ENCODE measurements at regions not wholly inside any gene's neighbourhood (a gene's known extent, or its start where the extent isn't known, plus 50 kb on each side); places are given as distances from the start of the nearest gene placed in this dataset.
"Not testable (repeated sequence)": the region's sequence is repeated elsewhere in the genome, so short reads cannot be mapped to it uniquely, and the experiment has no call there.

DNA sequence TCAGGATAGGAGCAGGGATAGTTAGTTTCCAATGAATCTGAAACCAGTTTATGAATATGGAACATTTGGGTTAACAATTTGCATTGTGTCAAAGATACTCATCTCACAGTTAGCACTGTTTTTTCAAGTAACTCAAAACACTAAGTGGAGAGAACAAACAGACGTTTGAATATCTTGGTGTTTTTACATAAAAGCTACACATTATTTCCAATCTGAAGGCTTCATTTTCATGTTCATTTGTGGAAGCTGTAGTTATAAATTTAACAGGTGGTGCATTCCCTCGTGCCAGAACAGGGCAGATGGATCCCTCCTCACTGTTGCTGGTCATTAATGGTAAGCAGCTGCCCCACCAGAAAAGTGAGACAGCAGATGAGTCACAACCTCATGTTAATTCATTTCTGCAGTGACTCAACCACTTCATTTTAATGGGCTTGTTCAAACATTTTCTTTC is 286.9 kb downstream of the TMX3 start:
- no peak for DNase-seq

DNA sequence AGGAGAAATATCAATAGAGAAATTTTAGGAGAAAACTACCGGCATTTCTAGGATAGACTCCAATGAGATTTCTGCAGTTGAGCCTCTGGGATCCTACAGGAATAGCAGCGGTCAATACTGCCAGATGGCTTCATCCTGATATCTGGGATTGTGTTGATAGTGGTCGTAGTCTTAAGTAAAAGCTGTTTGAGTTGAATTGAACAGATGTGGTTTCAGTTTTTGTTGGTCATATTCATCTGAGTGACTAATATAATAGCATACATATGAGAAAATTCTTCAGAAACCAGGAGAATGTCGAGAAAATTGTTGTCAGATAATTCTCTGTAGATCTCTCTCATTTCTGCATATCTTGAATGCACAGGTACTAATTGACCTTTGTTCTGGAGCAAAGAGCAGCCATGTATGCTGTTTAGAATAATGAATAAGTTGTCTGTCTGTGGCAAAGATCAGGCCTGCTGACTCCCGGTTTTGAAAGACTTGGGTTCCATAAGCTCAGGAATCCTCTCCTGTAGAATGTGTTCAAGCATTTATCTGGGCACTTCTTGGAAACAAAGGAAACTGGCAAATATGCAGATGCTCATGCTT is 288.1 kb downstream of the TMX3 start:
- no peak for DNase-seq

DNA sequence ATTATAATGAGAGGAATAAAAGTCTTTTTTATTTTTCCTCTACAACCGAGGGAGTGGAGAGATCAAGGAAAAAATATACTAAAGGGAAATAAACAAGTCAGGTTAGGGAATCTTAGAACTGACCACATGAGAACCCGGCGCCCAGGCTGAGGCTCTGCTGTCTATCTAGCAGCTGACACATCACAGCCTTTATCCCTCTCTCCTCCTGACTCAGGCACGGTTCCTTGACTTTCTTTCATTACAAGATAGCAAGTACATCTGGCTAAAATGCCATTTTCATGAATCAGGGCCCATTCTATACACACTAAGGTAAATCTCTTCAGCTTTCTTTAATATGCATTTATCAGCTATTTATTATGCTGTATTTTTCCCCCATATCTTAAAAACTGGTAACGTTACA is 296.0 kb downstream of the TMX3 start:
- DNase-seq = no peak

DNA sequence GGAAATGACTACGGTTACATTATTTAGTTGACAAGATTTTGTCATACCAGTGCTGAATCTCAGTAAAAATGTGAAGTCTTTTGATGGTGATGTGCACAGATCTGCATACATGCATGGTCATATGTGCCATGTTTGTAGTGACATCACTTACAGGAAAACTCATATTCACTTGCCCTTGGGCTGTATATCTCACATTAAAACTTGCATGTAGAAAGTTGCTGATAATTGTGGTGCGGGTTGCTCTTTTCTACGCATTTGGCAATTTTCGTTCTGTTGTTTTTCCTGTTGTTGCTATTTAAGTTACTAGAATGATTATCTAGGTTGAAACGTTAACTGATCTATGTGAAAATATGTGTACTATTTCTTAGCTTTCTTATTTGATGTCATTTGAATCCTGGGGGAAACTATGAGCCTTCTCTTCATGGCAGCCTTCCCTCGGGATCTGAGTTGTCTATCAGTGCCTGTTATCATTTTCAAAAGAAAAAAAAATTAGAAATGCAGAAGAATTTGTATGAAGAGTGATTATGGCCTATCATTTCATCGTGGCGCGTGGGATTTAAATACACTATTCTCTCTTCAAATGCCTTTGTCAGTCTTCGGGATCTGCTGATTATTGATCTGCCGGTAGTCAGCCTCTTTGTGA is 296.6 kb downstream of the TMX3 start:
- no peak for DNase-seq

DNA sequence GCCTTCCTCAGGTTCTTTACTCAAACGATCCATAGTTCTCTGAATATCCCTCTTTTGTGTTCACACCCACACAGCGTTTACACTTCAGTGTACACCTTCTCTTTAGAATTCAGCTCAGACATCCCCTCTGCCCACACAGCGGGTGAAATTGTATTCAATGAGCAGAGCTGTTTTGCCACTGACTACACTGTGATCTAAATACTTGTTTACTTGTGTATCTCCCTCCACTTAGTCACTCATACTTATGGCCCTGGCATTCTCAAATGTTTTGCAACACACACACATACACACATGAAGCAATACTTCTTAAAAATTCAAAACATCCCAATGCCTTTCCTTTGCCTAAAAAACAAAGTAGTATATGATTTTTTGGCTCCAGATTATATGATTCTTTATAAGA is 297.1 kb downstream of the TMX3 start:
- no peak for DNase-seq

DNA sequence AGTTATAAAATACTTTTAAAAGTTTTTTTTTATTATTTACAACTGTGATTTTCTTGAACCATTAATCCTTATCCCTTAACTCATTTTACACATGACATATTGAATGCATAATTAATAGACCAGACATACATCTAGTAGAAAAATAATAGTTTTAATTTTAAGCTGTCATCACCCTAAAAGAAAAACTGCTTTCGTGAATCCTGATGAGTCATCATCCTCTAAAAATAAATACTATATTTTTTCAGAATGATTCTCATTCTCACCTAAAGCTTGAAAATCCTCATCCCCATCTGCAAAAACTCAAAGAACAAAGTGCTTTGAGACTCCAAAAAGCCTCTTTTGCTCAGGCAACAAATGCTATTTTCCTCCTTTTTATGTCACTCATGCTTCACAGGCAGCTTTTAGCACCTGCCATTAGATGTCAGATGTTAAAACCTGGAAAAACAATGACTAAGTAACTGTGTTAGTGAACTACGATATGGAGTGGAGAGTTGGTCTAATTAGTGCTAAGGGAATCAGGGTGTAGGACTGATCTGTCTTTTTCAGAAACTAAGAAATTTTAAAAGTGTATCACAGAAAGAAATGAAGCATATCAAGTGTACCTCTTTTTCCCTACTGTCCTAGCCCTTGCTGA is 297.6 kb downstream of the TMX3 start:
- no peak for DNase-seq

DNA sequence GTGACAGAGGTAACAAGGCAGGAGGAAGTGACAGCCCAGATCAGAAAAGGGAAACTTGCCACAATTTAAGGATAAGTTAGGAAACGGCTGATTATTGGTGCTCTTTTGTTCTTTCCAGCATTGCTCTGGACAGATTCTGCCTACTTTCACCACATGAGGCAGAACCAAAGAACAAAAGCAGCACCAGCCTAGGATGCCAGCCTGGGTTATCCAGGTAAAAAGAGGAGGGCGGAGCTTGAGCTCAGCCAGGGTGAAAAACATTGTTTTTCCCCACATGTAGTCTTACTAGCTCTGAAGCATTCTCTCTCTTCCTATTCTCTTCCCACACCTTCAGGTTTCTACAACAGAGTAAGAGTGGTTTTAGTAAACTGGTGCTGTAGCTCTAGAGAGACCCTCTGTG is 300.5 kb downstream of the TMX3 start:
- no peak for DNase-seq

DNA sequence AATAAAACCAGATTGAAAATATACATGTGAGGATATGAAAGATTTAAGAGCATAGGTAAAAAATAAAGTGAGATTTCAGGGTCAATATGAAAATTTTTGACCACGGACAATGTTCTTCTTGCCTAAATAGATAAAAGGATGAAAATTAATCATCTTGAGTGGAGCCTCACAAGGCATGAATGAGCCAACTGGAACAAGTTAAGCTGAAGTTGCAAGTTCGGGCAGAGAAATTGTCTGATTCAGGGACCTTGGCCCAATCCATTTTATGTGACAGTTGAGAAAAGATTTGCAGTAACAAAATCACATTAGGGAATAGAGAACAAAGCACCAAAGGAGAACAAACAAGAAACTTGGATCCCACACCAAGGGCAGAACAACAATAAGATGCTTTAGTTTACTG is 305.3 kb downstream of the TMX3 start:
- no peak for DNase-seq

DNA sequence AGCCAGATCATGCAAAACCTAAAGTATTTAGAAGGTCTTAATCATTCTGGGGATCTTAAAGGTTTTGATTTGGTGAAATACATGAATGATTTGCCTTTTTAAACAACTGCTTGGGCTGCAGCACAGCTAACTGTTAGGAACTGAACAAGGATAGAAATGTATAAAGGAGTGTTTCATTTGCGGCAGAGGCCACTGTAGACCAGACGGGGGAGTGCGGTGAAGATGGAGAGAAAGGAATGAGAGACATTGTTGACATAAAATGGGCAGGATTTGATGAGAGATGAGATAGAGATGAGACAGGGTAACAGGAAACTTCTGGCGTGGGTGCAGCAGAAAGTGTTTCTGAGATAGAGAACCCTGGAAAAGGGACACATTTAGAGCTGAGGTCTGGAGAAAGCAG is 308.1 kb downstream of the TMX3 start:
- no peak for DNase-seq

DNA sequence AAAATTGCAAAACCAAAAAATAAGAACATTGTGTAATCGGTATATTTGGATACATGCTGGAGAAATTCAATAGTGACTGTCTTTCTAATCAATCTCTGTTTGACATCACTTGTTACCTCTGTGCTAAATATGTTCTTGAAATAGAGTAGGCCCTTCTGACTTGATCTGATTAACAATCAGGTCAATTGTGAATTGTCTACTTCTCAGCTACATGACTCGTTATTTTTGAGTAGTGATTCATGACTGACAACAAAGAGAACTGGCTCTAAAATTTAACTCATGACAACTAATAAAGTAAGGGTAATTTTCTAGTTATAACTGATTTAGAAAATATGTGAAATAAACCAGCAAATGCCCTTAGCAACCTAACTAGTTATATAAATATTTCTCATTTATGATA is 312.1 kb downstream of the TMX3 start:
- DNase-seq = no peak

DNA sequence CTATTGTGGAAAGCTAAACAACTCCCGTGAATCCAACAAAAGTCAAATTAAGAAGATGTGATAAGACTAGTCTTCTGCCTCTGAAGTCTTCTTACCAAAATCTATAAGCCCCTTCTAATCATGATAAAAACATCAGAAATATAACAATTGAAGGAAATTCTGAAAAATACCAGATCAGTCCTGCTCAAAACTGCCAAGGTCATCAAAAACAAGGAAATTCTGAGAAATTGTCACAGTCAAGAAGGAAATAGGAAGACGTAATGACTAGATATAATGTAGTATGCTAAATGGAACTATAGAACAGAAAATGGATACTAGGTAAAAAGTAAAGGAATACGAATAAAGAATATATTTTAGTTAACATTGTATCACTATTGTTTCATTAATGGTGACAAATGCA is 314.0 kb downstream of the TMX3 start:
- DNase-seq = no peak

DNA sequence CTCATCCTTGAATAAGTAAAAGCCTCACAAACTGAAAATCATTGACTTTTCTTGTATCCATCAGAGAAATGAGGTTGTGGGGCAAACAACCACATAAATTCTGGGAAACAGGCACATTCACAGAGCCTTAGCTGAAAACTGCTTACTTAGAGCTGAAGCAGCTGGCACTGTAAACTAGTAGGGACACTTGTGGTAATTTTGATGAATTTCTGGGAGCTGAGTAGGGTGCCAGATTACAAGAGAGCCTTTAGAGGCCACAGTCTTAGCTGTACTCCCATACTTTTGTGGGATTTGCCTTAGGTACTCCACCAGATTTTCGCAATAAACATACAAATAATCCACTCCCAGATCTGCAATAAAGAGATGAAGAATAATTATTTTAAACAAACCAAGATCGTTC is 315.2 kb downstream of the TMX3 start:
- DNase-seq = no peak

DNA sequence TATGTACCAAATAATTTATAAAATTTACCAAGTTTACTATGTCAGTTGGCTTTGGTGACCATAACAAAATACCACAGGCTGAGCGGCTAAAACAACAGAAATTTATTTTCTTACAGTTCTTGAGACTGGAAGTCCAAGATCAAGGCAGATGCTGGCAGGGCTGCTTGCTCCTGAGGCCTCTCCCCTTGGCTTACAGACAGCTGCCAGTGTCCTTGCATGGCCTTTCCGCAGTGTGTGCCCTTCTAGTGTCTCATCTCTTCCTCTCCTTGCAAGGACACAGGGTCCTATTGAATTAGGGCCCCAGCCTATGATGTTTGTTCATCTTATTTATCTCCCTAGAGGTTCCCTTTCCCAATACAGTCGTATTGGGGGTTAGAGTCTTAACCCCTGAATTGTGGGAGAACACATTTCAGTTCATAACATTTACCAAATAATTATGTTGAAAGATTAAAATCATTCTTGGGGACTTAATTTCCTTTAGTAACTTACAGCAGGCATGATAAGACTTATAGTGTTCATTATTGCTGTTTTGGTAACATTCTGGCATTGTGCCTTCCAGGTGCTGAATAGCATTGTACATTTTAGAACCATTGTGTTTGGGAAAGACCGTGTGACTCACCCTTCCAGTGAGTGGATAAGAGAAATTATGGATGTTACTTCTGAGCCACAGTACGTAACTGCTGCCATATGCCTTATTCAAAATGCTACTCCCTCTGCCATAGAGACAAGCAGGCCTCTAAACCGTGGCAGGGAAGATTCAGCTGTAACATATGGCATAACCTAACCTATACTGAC is 317.5 kb downstream of the TMX3 start:
- no peak for DNase-seq

DNA sequence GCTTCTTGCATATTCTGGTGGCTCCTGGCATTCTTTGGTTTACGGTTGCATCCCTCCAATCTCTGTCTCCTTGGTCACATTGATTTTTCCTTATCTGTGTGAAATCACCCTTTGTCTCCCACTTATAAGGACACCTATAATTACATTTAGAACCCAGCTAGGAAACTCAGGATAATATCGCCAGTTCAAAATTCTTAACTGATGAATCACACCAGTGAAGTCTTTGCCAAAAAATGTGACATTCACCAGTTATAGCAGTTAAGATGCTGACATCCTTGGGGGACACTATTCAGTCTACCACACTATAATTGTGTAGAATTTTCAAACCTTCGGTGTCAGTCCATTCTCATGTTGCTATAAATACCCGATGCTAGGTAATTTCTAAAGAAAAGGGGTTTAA is 320.2 kb downstream of the TMX3 start:
- DNase-seq = no peak

DNA sequence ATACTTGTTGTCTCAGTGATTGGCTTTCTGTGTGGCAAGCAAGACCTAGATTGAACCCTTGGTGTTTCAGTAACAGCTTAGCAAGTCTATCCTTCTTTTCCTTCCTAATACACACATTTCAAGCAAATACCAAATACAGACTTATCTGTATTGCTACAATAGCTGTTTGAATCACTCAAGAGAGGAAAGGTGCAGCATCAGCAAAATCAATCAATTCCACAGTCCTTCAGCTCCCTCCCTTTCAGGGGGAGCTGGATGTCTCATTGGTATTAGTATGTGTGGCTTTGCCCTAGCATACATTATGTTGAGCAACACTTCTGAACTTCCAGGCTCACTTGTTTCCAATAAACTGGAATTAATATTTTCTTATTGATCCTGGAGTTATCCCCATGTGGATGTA is 323.1 kb downstream of the TMX3 start:
- no peak for DNase-seq

DNA sequence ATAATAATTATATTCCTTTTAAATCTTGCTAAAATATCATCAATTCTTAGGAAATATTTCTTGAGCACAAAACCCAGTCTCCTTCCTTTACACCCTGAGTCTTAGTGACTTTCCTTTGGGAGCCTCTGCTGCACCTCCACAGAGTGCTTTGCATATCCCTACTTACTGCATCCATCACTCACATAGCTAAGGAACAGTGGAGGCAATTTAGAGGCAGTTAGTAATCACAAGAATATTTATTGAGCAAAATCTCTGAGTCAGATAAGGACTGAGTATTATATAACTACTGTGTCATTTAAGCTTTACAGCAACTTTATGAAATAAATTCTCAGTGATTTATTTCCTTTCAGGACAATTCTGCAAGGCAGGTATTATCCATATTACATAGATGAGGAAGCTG is 327.7 kb downstream of the TMX3 start:
- no peak for DNase-seq

DNA sequence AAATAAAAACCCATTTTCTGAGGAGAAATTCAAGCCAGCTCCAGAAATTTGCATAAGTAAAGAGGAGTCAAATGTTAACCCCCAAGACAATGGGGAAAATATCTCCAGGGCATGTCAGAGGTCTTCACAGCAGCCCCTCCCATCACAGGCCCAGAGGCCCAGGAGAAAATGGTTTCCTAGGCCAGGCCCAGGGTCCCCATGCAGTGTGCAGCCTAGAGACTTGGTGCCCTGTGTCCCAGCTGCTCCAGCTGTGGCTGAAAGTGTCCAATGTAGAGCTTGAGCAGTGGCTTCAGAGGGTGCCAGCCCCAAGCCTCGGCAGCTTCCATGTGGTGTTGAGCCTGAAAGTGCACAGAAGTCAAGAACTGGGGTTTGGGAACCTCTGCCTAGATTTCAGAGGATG is 330.9 kb downstream of the TMX3 start:
- DNase-seq = not testable (repeated sequence)

DNA sequence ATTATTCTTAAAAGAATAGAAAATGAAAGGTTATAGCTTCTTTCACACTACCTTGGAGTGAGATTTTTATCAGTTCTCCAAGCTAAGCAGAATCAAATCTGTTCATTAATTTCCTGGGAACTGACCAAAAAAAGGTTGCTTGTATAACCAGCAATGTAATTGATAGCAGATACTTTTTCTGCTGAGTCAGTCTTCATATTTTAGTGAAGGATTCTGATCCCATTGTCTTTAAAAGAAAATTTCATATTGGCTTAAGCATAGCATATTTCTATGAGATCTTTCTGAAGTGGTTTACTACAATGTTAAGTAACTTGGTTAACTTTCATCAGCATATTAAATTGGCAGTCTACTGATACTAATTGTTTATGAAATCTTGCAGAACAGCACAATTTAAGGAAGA is 338.0 kb downstream of the TMX3 start:
- DNase-seq = no peak

DNA sequence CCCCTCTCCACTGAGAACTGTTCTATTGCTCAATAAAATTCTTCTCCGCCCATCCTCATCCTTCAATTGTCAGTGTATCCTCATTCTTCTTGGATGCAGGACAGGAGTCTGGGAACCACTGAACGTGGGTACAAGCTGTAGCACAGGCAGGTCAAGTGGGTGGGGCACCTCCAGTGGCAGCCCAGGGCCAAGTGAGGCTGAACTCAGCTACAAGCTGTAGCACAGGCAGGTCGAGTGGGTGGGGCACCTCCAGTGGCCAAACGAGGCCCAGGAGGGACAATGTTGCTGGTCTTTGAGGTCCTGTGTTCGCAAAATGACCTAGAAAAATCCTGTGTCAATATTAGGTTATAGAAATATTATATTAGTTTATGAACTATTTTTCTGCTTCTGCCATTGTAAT is 352.0 kb downstream of the TMX3 start:
- DNase-seq = no peak

DNA sequence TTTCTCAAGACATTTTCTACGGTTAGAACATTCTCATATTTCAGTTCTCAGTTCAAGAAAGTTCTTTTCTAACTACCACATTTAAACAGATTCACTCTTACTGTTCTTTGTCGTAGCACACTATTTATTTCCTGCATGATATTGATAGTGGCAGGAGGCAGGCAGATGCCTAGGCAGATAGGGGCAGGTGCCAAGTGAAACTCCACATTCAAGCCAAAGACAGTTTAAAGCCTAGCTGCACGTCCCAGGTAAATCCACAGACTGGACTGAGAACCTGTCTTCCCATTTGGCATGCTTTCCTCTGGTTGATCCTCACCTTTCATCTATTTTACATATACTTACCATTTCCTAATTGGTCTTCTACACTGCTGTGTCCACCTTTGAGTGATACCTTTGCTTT is 359.3 kb downstream of the TMX3 start:
- DNase-seq = no peak

DNA sequence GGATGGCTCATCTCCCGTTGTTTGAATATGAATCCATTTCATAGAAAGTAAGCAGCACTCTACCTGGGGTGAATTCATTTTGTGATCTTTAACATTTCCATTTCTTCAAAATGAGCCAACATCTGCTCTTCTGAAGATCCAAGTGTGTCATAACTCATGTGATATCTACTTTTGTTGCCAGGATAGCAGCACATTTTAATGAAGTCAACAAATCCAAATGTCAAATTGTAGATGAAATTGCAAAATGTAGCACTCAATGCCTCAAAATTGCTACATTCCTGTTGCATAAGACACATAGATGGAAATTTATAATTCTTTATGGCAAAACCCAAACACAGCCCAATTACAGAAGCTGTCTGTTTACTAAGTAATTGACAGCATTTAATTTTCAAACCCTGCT is 360.7 kb downstream of the TMX3 start:
- no peak for DNase-seq

DNA sequence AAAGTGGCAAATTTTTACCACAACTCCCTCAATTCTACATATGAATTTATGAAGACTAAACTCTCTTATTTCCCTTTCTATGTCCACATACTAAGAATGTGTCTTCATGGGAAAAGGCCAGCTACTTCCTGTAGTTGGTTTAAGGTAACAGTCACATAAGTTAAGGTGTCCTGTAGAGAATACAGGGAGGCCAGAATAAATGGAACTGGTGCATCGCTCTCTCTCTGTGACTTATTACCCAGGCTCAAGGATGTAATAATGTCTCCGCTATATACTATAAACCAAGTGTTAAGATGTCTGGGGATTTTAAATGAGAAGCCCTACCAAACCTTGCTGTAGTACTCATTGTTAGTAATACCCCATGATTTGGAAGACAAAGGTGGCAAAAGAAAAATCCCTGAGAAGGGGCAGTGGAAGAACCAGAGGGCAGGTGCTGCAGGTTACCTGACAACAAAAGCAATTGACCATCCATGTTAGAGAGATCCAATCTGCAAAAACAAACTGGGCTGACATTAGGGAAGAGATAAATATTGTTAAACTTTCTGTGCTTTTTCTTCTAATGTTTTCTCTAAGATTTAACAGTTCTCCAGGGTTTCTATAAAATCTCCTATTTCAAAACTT is 372.8 kb downstream of the TMX3 start:
- no peak for DNase-seq

DNA sequence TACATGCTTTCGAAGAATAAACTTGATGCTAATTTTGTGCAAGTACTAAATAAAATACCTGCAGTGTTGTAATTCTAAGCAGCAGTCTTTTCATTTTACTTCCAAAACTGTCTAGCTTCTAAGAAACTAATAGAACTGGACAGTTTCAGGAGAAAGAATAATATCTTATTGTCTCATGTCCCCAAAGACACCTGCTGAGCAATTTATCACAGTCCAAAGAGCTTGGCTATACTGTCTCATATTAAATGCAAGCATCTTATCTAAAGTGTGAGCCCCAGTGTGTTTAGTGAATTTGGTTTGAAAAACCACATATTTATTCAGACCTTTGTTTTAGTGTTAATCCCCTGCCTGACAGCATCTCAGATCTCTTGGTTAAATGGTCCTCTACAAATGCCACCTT is 374.3 kb downstream of the TMX3 start:
- DNase-seq = no peak

DNA sequence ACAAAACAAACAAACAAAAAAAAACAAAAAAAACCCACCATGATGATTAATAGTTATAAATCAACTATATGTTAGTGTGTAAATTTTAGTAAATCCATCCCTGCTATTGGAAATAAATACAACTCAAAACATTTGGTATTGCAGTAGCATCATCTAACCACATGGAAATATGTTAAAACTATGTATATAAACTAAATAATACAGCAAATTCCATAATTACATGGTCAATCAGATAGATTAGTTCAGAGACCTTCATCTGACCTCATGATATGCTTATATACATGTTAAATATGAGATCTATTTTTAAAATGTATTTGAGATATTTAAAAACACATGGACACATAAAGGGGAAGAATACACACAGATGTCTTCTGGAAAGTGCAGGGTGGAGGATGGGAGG is 384.2 kb downstream of the TMX3 start:
- DNase-seq = no peak
